IPS DF 19.7 (cell line): ENCODE measurements at regions not wholly inside any gene's neighbourhood (a gene's known extent, or its start where the extent isn't known, plus 50 kb on each side); places are given as distances from the start of the nearest gene placed in this dataset.
"Not testable (repeated sequence)": the region's sequence is repeated elsewhere in the genome, so short reads cannot be mapped to it uniquely, and the experiment has no call there.

Experiments
- DNase-seq: peaks from one replicate; pipeline ENCODE4 v3.0.0-alpha.2; 2013; ENCODE audit warnings: low read depth, low spot score

- DNase-seq, result no peak
These were observed 285.4 kb upstream of the PMFBP1 start for GRCh38 chr16:72457243-72457940.

- DNase-seq, result no peak
These were observed 284.0 kb upstream of the PMFBP1 start for GRCh38 chr16:72455743-72456659.

- DNase-seq, result not testable (repeated sequence)
These were observed 281.9 kb upstream of the PMFBP1 start for GRCh38 chr16:72453856-72454255.

GRCh38 chr16:72444696-72445095 is 272.7 kb upstream of the PMFBP1 start:
- DNase-seq, result no peak

- no peak for DNase-seq
These were observed 271.9 kb upstream of the PMFBP1 start for GRCh38 chr16:72443809-72444208.

GRCh38 chr16:72442385-72443158 is 270.6 kb upstream of the PMFBP1 start:
- DNase-seq, result no peak

- no peak for DNase-seq
These were observed 265.9 kb upstream of the PMFBP1 start for GRCh38 chr16:72437891-72438290.

GRCh38 chr16:72434159-72434558 is 262.2 kb upstream of the PMFBP1 start:
- DNase-seq, result peak; percentile 28

GRCh38 chr16:72430121-72430520 is 258.2 kb upstream of the PMFBP1 start:
- no peak for DNase-seq

- DNase-seq, result no peak
These were observed 257.7 kb upstream of the PMFBP1 start for GRCh38 chr16:72429671-72430081.

GRCh38 chr16:72428681-72429376 is 256.9 kb upstream of the PMFBP1 start:
- no peak for DNase-seq

- no peak for DNase-seq
These were observed 255.9 kb upstream of the PMFBP1 start for GRCh38 chr16:72427783-72428331.

- no peak for DNase-seq
These were observed 255.3 kb upstream of the PMFBP1 start for GRCh38 chr16:72427051-72427782.

- DNase-seq, result no peak
These were observed 254.4 kb upstream of the PMFBP1 start for GRCh38 chr16:72426386-72426785.

GRCh38 chr16:72425571-72426341 is 253.8 kb upstream of the PMFBP1 start:
- DNase-seq, result no peak

- no peak for DNase-seq
These were observed 252.8 kb upstream of the PMFBP1 start for GRCh38 chr16:72424757-72425156.

- DNase-seq, result no peak
These were observed 250.4 kb upstream of the PMFBP1 start for GRCh38 chr16:72422308-72422897.

- DNase-seq, result no peak
These were observed 247.7 kb upstream of the PMFBP1 start for GRCh38 chr16:72419638-72420037.

- no peak for DNase-seq
These were observed 243.4 kb upstream of the PMFBP1 start for GRCh38 chr16:72415379-72415778.
